Large intestine (tissue), 3 donors: ENCODE measurements at regions not wholly inside any gene's neighbourhood (a gene's known extent, or its start where the extent isn't known, plus 50 kb on each side); places are given as distances from the start of the nearest gene placed in this dataset.
"Not testable (repeated sequence)": the region's sequence is repeated elsewhere in the genome, so short reads cannot be mapped to it uniquely, and the experiment has no call there.

Experiments
- DNase-seq, 2 donors: peaks; one replicate each; pipeline versions ENCODE4 v3.0.0 to v3.0.0-alpha.2; 2013
- H3K27ac ChIP-seq: one replicate; pipeline ENCODE4 v1.5.1; 2013; ENCODE audit warnings: low read length
- H3K27me3 ChIP-seq: 2 replicates; pipeline ENCODE4 v1.6.1; 2013; ENCODE audit warnings: low read length; ENCODE audit not compliant: control insufficient read depth, insufficient read depth
- H3K36me3 ChIP-seq: 2 replicates; pipeline ENCODE4 v1.6.1; 2013; ENCODE audit warnings: low read length; ENCODE audit not compliant: control insufficient read depth, insufficient read depth
- H3K4me1 ChIP-seq: one replicate; pipeline ENCODE4 v1.6.1; 2013; ENCODE audit warnings: low read length; ENCODE audit not compliant: control insufficient read depth, insufficient read depth
- H3K4me3 ChIP-seq: one replicate; pipeline ENCODE4 v1.5.1; 2013; ENCODE audit warnings: low read length
- H3K9me3 ChIP-seq: one replicate; pipeline ENCODE4 v1.6.1; 2013; ENCODE audit warnings: mild to moderate bottlenecking, low read depth, low read length, moderate library complexity; ENCODE audit not compliant: control insufficient read depth
- WGBS: methylation state at CpG from one replicate; pipeline ENCODE4 v1.1.5; 2013; ENCODE audit warnings: low lambda C conversion rate; ENCODE audit not compliant: insufficient coverage; 5-methylcytosine and 5-hydroxymethylcytosine counted together

DNA sequence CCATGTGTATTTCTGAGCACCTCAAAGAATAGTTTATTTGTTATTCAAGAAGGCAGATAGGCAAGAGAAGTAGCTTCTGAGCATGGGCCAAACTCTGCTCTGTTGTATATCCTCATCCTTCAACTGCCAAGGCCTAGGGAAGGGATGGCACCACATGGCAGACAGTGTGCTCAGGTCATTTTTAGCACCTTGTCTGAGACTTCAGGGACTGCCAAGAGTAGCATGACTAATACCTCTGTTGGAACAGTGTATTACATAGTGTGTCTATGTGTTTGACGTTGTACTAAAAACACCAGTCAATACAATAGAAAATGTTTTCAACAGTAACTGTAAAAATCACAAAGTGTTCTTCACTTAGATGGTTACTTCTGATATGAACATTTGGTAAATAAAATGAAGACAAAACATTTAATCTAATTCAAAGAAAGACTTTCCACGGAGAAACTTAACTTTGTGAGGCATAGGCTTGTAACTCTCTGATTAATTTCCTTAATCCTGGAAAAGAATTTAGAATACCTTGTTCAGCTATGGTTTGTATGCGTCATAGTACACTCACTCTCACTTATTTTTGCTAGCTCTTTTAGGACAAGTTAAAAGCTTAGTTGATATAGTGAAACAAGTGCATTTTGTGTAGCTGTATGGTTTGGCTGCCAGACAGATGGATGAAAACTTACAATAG lies 318.4 kb upstream of the RIOK2 start:
- Histone ChIP-seq H3K27me3 (no peaks in the 10 kb centered on the region), H3K9me3 (no peaks in the 10 kb centered on the region), H3K36me3 (no peaks in the 10 kb centered on the region), H3K4me3 (no peak overlapping the region), H3K4me1 (no peaks in the 10 kb centered on the region), H3K27ac (no peak overlapping the region)
- no CpG with 5 or more reads among the region's 3 CpGs for WGBS
- DNase-seq = no peak

DNA sequence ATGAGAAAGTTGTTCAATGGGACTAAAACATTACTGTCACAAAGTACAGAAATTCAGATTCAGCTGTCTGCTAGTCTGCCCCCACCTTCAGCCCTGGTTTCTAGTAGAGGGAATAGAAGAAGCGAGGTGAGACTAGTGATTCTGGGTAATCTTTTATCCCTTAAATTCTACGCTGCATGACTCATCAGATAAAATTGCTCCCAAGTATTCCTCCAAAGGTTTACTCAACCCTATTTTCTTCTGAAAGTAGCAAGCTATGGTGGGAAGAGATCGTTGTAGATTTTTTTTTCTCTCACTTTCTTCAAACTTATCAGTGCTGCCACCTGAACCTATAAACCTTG lies 318.9 kb upstream of the RIOK2 start:
- Histone ChIP-seq H3K27ac (no peak overlapping the region), H3K4me1 (no peaks in the 10 kb centered on the region), H3K4me3 (no peak overlapping the region), H3K36me3 (no peaks in the 10 kb centered on the region), H3K27me3 (no peaks in the 10 kb centered on the region), H3K9me3 (no peaks in the 10 kb centered on the region)
- DNase-seq = no peak
- WGBS = no CpG with 5 or more reads among the region's 3 CpGs

DNA sequence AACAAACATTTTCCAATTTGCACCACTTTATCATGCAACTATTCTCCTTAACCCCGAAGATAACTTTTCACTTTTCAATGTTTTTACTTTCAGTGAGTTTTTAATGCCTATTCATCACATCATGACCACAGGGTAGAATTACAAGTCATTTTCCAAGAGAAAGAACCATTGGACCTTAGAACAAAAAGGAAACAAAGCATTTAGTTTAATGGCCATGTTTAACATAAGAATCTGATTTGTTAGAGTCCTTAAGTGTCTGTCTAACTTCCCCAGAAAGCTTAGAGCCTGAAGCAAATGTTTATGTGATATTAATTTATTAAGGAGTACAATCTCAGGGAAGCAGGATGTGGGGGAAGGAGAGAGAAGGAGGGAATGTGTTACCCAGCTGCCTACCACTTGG lies 325.8 kb upstream of the RIOK2 start:
- H3K27ac ChIP-seq = no peak overlapping the region
- H3K36me3 ChIP-seq = no peaks in the 10 kb centered on the region
- H3K4me3 ChIP-seq = no peak overlapping the region
- H3K9me3 ChIP-seq = no peaks in the 10 kb centered on the region
- no peaks in the 10 kb centered on the region for H3K27me3 ChIP-seq
- no CpG with 5 or more reads among the region's 1 CpG for WGBS
- H3K4me1 ChIP-seq = no peaks in the 10 kb centered on the region
- DNase-seq = no peak

DNA sequence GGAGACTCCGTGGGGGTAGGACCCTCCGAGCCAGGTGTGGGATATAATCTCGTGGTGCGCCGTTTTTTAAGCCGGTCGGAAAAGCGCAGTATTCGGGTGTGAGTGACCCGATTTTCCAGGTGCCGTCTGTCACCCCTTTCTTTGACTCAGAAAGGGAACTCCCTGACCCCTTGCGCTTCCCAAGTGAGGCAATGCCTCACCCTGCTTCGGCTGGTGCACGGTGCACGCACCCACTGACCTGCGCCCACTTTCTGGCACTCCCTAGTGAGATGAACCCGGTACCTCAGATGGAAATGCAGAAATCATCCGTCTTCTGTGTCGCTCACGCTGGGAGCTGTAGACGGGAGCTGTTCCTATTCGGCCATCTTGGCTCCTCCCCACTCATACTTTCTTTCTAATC lies 336.5 kb upstream of the RIOK2 start:
- not testable (repeated sequence) for H3K9me3 ChIP-seq, DNase-seq, H3K4me3 ChIP-seq, H3K27ac ChIP-seq, H3K4me1 ChIP-seq, H3K27me3 ChIP-seq, H3K36me3 ChIP-seq
- WGBS = 100% methylated on average over 7 of the region's 22 CpGs

DNA sequence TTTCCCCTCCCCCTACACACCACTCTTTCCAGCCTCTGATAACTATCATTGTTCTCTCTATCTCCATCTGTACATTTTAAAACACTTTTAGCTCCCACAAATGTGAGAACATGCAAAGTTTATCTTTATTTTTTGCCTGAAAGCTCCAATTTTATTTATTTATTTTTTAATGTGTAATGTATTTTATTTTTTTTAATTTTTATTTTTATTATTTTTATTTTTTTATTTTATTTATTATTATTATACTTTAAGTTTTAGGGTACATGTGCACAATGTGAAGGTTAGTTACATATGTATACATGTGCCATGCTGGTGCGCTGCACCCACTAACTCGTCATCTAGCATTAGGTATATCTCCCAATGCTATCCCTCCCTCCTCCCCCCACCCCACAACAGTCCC lies 340.3 kb upstream of the RIOK2 start:
- H3K27ac ChIP-seq, H3K27me3 ChIP-seq, H3K4me3 ChIP-seq, H3K4me1 ChIP-seq, H3K36me3 ChIP-seq, DNase-seq, H3K9me3 ChIP-seq: not testable (repeated sequence)
- WGBS = no CpG with 5 or more reads among the region's 2 CpGs

DNA sequence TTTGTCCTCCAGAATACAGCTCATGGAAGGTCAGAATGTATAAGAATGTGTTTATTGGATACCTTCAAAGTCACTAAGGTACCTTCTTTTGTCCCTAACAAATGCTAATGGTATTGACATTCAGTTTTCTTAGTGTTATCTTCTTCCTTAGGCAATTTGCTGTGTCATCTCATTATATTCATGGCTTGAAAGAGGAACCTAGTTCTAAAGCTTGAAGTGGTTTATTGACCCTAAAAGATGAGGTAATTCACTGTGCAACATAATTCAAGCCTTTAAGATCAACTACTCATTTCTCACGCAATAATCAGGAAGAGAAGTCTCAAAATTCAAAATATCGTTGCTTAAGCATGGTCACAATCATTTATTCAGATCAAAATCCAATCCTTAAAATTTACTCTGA lies 342.7 kb upstream of the RIOK2 start:
- no peak overlapping the region for H3K4me3 ChIP-seq
- 70% methylated on average over 2 of the region's 2 CpGs for WGBS
- peak in 1 of 2 donors; percentile 46 for DNase-seq
- H3K4me1 ChIP-seq = no peaks in the 10 kb centered on the region
- H3K9me3 ChIP-seq = no peaks in the 10 kb centered on the region
- H3K27ac ChIP-seq = no peak overlapping the region
- H3K27me3 ChIP-seq = no peaks in the 10 kb centered on the region
- no peaks in the 10 kb centered on the region for H3K36me3 ChIP-seq

DNA sequence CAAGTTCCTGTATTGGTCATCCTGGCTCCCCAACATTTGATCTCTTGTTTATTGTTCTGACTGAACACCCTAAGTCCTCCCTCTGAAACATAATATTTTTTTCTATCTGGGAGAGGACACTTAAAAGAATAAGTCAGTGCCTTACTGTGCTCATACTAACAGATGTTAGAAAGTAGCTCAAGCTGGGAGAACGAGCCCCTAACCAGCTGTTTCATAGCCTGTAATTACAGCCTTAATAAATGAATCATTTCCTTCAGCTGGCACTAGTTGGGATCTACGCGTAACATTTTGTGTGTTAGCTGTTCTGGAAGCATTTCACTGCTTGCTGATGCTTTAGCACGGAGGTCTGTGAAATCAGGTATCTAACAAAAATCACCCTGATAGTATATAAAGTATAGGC lies 345.9 kb upstream of the RIOK2 start:
- H3K36me3 ChIP-seq = no peaks in the 10 kb centered on the region
- H3K9me3 ChIP-seq = no peaks in the 10 kb centered on the region
- WGBS = no CpG with 5 or more reads among the region's 4 CpGs
- H3K27ac ChIP-seq = no peak overlapping the region
- no peak overlapping the region for H3K4me3 ChIP-seq
- DNase-seq = no peak
- H3K4me1 ChIP-seq = peaks cover 12% of the 10 kb centered on the region
- H3K27me3 ChIP-seq = no peaks in the 10 kb centered on the region

DNA sequence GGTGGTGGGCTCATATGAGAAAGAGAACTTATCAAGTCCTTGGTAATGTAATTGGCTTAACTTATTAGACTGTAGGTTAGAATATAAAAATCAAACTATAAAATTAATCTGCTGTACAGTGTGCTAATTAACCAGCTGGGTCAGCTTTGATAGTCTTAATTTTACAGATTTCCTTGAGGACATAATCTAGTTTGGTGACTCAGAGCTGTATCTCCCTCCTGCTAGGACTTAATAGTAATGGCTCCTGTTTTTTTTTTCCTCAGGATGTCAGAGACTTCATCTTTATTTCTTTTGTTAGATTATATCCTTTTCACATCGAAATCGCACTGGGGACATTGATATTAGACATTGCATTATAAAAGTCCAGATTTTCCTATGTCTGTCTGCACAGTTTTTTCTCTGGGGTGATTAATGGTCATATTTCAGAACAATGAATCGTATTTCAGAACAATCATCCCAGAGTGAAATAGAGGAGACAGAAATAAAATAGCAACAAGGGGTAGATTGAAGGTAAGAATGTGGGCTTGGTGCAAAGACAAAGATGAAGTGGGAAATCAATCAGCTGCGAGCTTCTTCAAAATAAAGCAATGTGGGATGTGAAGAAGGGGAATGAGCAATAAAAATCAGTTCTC lies 346.4 kb upstream of the RIOK2 start:
- 86% methylated on average over 3 of the region's 4 CpGs for WGBS
- no peaks in the 10 kb centered on the region for H3K9me3 ChIP-seq
- H3K4me1 ChIP-seq = peaks cover 12% of the 10 kb centered on the region
- H3K36me3 ChIP-seq = no peaks in the 10 kb centered on the region
- no peak for DNase-seq
- no peak overlapping the region for H3K4me3 ChIP-seq
- no peaks in the 10 kb centered on the region for H3K27me3 ChIP-seq
- no peak overlapping the region for H3K27ac ChIP-seq

DNA sequence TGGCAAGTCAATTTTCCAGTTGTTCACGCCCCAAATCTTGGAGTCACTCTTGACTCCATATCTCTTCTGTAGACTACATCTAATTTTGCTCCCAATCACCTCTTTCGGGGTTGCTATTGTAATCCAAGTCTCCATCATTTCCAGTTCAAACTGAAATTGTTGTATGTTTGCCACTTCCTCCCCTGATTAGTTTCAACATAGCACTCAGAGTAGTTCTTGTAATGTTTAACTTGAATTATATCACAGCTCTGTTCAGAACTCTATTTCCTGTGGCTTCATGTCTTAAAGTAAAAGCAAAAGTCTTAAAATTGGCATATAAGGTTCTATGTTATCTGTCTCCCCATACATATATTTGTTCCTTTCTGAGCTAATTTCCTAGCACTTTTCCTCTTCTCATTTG lies 348.5 kb upstream of the RIOK2 start:
- H3K4me1 ChIP-seq = peaks cover 12% of the 10 kb centered on the region
- H3K36me3 ChIP-seq = no peaks in the 10 kb centered on the region
- H3K27me3 ChIP-seq = no peaks in the 10 kb centered on the region
- no peak overlapping the region for H3K4me3 ChIP-seq
- no peaks in the 10 kb centered on the region for H3K9me3 ChIP-seq
- 86% methylated on average over 2 of the region's 2 CpGs for WGBS
- no peak for DNase-seq
- no peak overlapping the region for H3K27ac ChIP-seq

DNA sequence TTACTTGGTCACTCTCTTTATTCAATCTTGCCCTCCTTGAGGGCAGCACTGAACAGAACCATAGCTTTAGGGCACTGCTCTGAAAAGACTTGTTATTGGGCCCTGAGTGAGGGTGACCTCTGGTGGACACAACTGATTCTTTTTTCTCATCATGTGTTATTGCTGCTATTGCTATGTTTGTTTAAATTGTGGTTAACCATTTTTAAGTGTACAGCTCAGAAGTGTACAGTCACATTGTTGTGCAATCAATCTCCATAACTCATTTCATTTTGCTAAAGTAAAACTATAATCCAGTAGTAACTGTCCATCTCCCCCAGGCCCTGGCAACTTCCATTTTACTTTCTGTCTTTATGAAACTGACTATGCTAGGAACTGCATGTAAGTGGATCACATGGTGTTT lies 351.1 kb upstream of the RIOK2 start:
- Histone ChIP-seq H3K4me1 (peaks cover 12% of the 10 kb centered on the region), H3K27ac (no peak overlapping the region), H3K4me3 (no peak overlapping the region), H3K9me3 (no peaks in the 10 kb centered on the region), H3K36me3 (no peaks in the 10 kb centered on the region), H3K27me3 (no peaks in the 10 kb centered on the region)
- peak; percentile 41 to 74 for DNase-seq

DNA sequence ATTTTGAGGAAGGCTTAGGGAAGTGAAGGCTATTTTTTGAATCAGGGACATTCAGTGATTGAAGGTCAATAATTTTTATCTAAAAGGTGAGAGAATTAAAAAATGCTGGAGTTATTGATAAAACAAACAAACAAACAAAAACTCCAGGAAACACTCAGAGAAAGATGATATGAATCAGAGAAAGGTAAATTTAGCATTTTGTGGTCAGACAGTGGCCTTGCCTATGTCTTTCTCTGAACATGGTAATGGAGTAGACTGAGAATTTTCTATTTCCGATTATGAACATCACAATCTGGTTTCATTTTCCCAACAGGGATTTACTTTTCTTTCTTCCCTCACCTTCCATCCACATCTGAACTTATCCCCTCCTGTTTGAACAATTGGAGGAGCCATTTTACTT lies 353.6 kb upstream of the RIOK2 start:
- WGBS = no CpG with 5 or more reads among the region's 1 CpG
- no peaks in the 10 kb centered on the region for H3K36me3 ChIP-seq
- H3K27ac ChIP-seq = no peak overlapping the region
- DNase-seq = no peak
- no peak overlapping the region for H3K4me3 ChIP-seq
- no peaks in the 10 kb centered on the region for H3K27me3 ChIP-seq
- peaks cover under 1% of the 10 kb centered on the region for H3K9me3 ChIP-seq
- peaks cover 12% of the 10 kb centered on the region for H3K4me1 ChIP-seq
